ENCODE measurements at regions not wholly inside any gene's neighbourhood (a gene's known extent, or its start where the extent isn't known, plus 50 kb on each side); places are given as distances from the start of the nearest gene placed in this dataset.

GRCh38 chr17:12296209-12296625 is 275.5 kb downstream of the MAP2K4 start:
- DNase-seq: no peak

- DNase-seq: no peak
Observed at GRCh38 chr17:12301551-12301950, 280.9 kb downstream of the MAP2K4 start.

- DNase-seq: no peak
Observed at GRCh38 chr17:12302711-12303110, 282.0 kb downstream of the MAP2K4 start.

- DNase-seq: no peak
Observed at GRCh38 chr17:12310811-12311210, 290.1 kb downstream of the MAP2K4 start.

GRCh38 chr17:12312692-12313091 is 292.0 kb downstream of the MAP2K4 start:
- no peak for DNase-seq

GRCh38 chr17:12313786-12314185 is 293.1 kb downstream of the MAP2K4 start:
- no peak for DNase-seq

- DNase-seq: no peak
Observed at GRCh38 chr17:12316021-12316420, 295.3 kb downstream of the MAP2K4 start.

GRCh38 chr17:12318571-12319266 is 298.0 kb downstream of the MAP2K4 start:
- no peak for DNase-seq

GRCh38 chr17:12320286-12320685 is 299.6 kb downstream of the MAP2K4 start:
- no peak for DNase-seq

GRCh38 chr17:12328204-12328603 is 307.5 kb downstream of the MAP2K4 start:
- DNase-seq: no peak

- no peak for DNase-seq
Observed at GRCh38 chr17:12330456-12330855, 309.8 kb downstream of the MAP2K4 start.

- DNase-seq: no peak
Observed at GRCh38 chr17:12341328-12341727, 320.7 kb downstream of the MAP2K4 start.

- DNase-seq: no peak
Observed at GRCh38 chr17:12342161-12342560, 321.5 kb downstream of the MAP2K4 start.

- no peak for DNase-seq
Observed at GRCh38 chr17:12342609-12343435, 322.1 kb downstream of the MAP2K4 start.

GRCh38 chr17:12348476-12348875 is 317.2 kb upstream of the MYOCD start:
- no peak for DNase-seq

GRCh38 chr17:12349297-12349696 is 316.4 kb upstream of the MYOCD start:
- no peak for DNase-seq

- DNase-seq: no peak
Observed at GRCh38 chr17:12352127-12352526, 313.6 kb upstream of the MYOCD start.

GRCh38 chr17:12357600-12357999 is 308.1 kb upstream of the MYOCD start:
- DNase-seq: no peak

- DNase-seq: no peak
Observed at GRCh38 chr17:12358477-12358876, 307.2 kb upstream of the MYOCD start.

GRCh38 chr17:12362853-12363455 is 302.7 kb upstream of the MYOCD start:
- DNase-seq: no peak

GRCh38 chr17:12365805-12366204 is 299.9 kb upstream of the MYOCD start:
- no peak for DNase-seq

- no peak for DNase-seq
Observed at GRCh38 chr17:12369065-12369464, 296.6 kb upstream of the MYOCD start.

- DNase-seq: no peak
Observed at GRCh38 chr17:12376276-12376675, 289.4 kb upstream of the MYOCD start.

GRCh38 chr17:12386225-12386624 is 279.5 kb upstream of the MYOCD start:
- DNase-seq: no peak

Data from SHP77 treated with DMSO at 0.1 percent for 48 hours (cell line).